HG02588 (cell line): ENCODE measurements at regions not wholly inside any gene's neighbourhood (a gene's known extent, or its start where the extent isn't known, plus 50 kb on each side); places are given as distances from the start of the nearest gene placed in this dataset.

Experiments
- ATAC-seq: cut with Tn5 transposase; IDR thresholded peaks from one replicate; pipeline ENCODE4 v1.9.1; 2021; ENCODE audit warnings: mild to moderate bottlenecking, moderate library complexity; ENCODE audit not compliant: unreplicated experiment

- ATAC-seq: no peak
Measured at GRCh38 chr13:33730147-33730546, 87.8 kb upstream of the RFC3 start.

DNA sequence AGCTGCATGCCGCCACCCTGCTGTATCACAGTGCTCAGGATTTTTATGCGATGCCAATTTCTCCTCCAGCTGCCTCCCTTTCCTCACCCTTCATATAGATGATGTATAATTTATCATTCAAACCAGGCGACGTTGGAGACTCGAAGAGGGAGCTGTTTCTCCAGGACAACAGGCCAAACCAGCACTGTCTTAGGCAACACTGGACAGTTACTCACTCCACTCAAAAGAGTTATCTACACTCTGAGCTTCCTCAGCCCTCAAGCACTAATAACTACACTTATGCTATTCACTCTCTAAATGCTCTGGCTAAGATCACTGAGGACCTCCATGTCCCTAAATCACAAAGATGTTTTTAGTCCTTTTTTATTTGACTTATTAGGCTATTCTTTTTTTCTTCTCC is 87.3 kb upstream of the RFC3 start:
- no peak for ATAC-seq

- ATAC-seq: no peak
Measured at GRCh38 chr13:33735276-33735675, 82.7 kb upstream of the RFC3 start.

GRCh38 chr13:33739254-33739653 is 78.7 kb upstream of the RFC3 start:
- ATAC-seq: no peak

GRCh38 chr13:33740134-33740538 is 77.8 kb upstream of the RFC3 start:
- no peak for ATAC-seq

- no peak for ATAC-seq
Measured at GRCh38 chr13:33742321-33742720, 75.6 kb upstream of the RFC3 start.

DNA sequence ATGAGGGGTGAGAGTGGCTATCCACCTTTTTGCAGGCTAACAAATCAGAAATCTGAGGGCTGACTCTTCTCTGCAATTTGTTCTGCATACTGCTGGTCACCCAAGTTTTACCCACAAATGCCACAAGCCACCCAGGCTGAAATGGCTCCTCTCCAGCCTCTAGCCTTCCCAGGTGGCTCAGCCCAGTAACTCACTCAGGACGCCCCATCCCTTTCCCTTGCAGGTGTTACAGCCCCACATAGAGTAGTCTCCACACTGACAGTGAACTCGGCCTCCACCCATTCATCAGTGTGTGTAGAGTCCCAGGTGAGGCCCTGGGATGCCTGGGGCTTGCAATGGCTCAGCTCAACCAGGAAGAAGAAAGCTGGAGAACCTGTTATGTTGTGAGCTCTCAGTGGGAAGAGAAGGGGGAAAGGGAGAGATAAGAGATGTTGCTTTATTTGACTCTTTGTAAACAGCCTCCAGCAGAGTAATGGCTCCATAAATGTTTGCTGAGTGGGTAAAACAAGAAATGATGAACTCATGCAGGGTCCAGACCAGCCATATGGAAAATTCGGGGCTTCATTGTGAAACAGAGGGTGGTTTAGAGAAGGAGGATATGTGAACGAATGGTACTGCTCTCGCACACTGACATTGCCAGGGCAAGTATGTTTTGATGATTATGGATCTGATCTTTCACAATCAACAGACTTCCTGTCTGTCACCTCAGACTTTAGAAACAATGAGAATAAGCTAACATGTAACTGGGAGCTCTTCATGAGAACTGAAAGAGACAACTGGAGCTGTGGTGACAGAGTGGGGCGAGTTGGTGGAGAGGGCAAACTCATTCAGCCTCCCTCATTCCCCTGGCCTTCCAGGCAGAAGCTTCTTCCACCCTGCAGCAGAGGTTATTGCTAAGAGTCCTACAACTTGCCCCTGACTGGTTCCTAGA is 74.2 kb upstream of the RFC3 start:
- peak; percentile 70 for ATAC-seq

- ATAC-seq: no peak
Measured at GRCh38 chr13:33744589-33745369, 73.2 kb upstream of the RFC3 start.

DNA sequence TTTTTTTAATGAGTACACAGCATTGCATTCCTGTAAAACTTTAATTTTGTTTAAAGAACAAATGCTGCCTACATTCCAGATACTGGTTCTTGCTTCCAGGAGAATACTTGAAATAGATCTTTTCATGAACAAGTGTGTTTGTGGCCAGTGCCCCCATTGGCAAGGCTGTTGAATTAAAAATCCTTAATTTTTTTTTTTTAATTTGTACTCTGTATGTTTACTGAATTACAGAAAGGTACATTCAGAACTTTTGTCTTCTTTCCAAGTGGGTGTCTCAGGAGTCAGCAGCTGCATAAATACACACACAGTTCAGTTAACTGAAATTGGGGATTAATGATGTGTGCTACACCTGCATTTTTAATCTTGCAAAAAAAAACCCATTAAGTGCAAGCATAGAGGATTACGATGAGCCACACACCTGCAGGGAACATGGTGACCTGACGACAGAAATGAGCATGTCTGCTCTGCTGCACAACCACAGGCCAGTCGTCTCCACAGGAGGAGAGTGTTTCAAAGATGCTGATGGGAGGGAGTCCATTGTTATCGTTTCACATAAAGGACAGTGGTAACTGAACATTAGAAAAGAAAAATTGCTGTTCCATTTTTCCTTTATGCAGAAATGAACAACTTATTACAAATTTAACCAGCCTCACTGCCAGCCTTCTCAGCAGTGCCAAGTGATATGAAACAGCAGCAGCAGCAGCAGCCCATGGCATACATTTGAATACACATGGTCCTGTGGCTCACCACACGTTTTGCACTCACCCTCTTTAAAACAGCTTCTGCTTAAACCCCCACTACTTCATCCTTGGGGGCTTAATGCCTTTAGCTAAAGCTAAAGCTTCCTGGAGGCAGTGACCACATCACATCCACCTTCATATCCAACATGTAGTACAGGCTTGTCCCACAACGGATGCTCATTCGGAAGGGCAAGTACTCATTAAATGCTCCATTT is 72.3 kb upstream of the RFC3 start:
- ATAC-seq: peak; percentile 57

GRCh38 chr13:33746867-33747266 is 71.1 kb upstream of the RFC3 start:
- ATAC-seq: no peak

GRCh38 chr13:33751151-33751550 is 66.8 kb upstream of the RFC3 start:
- ATAC-seq: no peak

GRCh38 chr13:33752094-33752493 is 65.9 kb upstream of the RFC3 start:
- ATAC-seq: no peak

DNA sequence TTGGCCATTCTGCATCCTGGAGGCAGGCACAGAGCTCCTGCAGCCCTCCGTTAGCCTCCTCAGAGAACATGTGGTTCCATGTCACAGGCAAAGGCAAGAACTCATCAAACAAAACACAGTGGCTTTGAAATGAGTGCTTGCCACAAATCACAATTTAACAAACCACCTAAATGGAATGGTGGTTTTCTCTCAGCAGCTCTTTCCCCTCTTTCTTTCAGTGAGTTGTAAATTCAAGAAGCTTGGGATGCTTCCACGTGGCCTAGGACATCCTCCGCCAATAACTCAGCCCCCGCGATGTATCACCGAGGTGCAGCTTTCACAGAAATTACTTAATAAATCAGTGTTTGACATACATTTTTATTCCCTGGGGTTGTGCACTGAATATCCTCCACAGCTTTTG is 65.4 kb upstream of the RFC3 start:
- no peak for ATAC-seq

GRCh38 chr13:33756929-33757328 is 61.0 kb upstream of the RFC3 start:
- no peak for ATAC-seq

DNA sequence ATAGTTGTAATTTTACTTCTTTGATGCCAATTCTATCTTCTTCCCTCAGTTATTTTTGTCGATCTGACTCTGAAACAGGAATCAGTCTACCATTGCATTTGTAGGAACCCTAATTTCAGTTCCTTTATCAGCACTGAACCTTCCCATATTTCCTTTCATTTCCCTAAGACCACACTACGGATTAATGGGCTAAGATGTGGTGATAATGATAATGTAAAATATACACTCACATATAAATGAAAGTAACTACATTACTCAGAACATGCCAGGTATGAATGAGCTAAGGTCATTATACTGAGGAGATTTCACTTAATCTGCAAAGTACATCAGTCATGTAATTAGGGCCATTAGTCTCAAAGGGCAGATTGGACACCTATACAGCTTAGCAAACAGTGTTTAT is 60.2 kb upstream of the RFC3 start:
- peak; percentile 64 for ATAC-seq

DNA sequence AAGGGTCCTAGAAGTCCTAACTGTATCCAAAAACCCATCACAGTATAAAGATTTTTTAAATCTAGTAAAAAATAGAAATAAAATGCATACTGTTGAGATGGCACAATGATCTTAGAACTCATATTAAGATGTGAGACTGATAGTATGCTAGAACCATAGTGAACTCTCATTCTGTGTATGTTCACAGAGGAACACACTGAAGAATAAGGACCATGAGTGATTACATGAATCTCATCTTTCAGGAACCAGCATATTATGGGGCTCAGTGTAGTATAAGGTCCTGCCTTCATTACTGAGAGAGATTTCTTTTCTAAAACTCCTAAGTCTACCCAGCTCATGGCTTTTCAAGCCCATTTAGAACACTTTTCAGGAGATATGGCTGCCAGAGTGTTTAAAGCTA is 59.8 kb upstream of the RFC3 start:
- ATAC-seq: peak; percentile 48

- no peak for ATAC-seq
Measured at GRCh38 chr13:33761740-33762139, 56.2 kb upstream of the RFC3 start.

GRCh38 chr13:33763021-33763420 is 54.9 kb upstream of the RFC3 start:
- ATAC-seq: no peak

GRCh38 chr13:33764716-33765115 is 53.2 kb upstream of the RFC3 start:
- ATAC-seq: no peak

- no peak for ATAC-seq
Measured at GRCh38 chr13:33766329-33767123, 51.4 kb upstream of the RFC3 start.
